ENCODE measurements at regions not wholly inside any gene's neighbourhood (a gene's known extent, or its start where the extent isn't known, plus 50 kb on each side); places are given as distances from the start of the nearest gene placed in this dataset.

DNA sequence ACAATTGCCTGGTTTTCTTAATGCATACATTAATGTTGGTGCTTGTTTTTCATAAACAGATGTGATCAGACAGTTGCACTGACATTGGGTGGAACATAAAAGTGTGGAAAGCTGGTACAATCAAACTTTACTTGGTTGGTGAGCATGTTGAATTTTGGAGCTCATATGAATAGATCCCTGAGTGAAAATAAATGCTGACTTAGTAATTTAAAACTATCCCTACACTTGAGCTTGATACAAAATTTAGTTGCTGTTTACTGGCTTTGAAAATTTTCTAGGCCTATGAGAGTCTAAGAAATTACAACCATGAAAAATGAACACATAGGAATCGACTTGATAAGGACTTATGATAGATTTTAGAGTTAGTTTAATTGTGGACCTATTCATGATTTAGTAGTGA, 551.8 kb upstream of the PABPC4L start:
- no peaks in the 10 kb centered on the region for H3K9me3 ChIP-seq (ENCODE audit: control insufficient read depth in 1 of 2, insufficient read depth in 1 of 2, low read depth in 1 of 2, low read length in 2 of 2)
- H3K4me1 ChIP-seq (ENCODE audit: control insufficient read depth in 1 of 2, insufficient read depth in 2 of 2, low read length in 2 of 2), result no peaks in the 10 kb centered on the region
- no peaks in the 10 kb centered on the region for H3K9me2 ChIP-seq (ENCODE audit: insufficient read depth)
- ATAC-seq (no peak), DNase-seq (ENCODE audit: low read depth, low spot score) (no peak)
- no peak overlapping the region for H3K4me3 ChIP-seq (replicated peaks in 1 of 2; ENCODE audit: low read depth in 1 of 2, low read length in 2 of 2)
- H3K27me3 ChIP-seq (ENCODE audit: insufficient read depth, low read length), result no peaks in the 10 kb centered on the region
- intact Hi-C loops (cut with micrococcal nuclease), result no loop called here
- no peak overlapping the region for H3K4me2 ChIP-seq (ENCODE audit: low read length)
- H3K79me2 ChIP-seq (ENCODE audit: insufficient read depth, low read length), result no peaks in the 10 kb centered on the region
- no peak overlapping the region for H3K27ac ChIP-seq (ENCODE audit: low read depth, low read length)
- H2AFZ ChIP-seq (ENCODE audit: low read depth, low read length, poor library complexity, severe bottlenecking), result no peak overlapping the region
- no TSS peak for BruUV-seq (replicated peaks)
- H3K9ac ChIP-seq (ENCODE audit: low read length), result no peak overlapping the region
- ChIA-PET CTCF (no interaction called here), POLR2A (no interaction called here), RAD21 (ENCODE audit: low non-redundant PET in 1 of 2, low total read pairs in 2 of 2, uncharacterized antibody in 2 of 2, unreplicated experiment in 2 of 2) (no interaction called here)
- H3K36me3 ChIP-seq (ENCODE audit: control insufficient read depth in 1 of 2, insufficient read depth in 2 of 2, low read length in 2 of 2), result no peaks in the 10 kb centered on the region
- no peak for TF ChIP-seq EZH2phosphoT487 (IDR thresholded peaks at IDR 0.05; ENCODE audit: borderline replicate concordance)
- TF ChIP-seq EGR1 (IDR thresholded peaks at IDR 0.05; ENCODE audit: low read depth), result no peak
- no peak for TF ChIP-seq RAD21 (IDR thresholded peaks at IDR 0.05; ENCODE audit: low read depth)
- no peak for TF ChIP-seq SIN3A (IDR thresholded peaks at IDR 0.05; ENCODE audit: low read depth)
- no peak for TF ChIP-seq SP1 (IDR thresholded peaks at IDR 0.05; ENCODE audit: low read depth)
- TF ChIP-seq YY1 (IDR thresholded peaks at IDR 0.05; ENCODE audit: extremely low read depth, insufficient replicate concordance, low read depth, low read length), result no peak
- TF ChIP-seq POLR2AphosphoS5 (IDR thresholded peaks at IDR 0.05; ENCODE audit: low read depth, low read length), result no peak
- TF ChIP-seq ZFX (IDR thresholded peaks at IDR 0.05), result no peak
- no peaks in the 10 kb centered on the region for H4K20me1 ChIP-seq (ENCODE audit: insufficient read depth)

DNA sequence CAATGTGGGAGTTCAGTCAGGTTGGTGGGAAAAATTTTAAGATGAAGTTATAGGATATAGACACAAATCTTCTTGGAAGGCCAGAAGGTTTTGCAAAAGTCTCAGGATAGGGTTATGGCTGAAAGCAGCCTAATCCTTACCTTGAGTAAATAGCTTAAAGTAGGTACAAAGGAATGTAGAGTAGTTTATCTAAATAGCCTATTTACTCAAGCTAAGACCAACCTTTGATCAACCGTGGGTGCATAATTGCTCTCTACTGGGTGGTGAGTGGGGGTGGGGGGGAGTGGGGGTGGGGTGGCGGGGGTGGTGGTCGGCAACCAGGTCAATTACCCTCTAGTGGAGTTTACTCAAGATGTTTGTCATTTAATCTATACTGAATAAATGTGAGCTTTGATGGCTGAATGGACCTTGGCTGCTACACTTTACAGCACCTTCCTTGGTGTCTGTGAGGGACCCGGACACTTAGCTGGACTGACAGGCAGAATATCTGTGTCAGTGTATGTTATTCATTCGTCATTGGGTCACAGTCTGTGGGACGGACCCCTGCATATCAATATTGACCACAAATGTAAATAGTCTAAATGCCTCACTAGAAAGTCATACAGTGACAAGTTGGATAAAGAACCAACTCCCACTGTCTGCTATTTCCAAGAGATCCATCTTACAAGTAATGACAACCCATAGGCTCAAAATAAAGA, 545.7 kb upstream of the PABPC4L start:
- intact Hi-C loops (cut with micrococcal nuclease), result no loop called here
- no peak overlapping the region for H3K4me3 ChIP-seq (replicated peaks in 1 of 2; ENCODE audit: low read depth in 1 of 2, low read length in 2 of 2)
- BruUV-seq (replicated peaks), result no TSS peak
- no peaks in the 10 kb centered on the region for H3K4me1 ChIP-seq (ENCODE audit: control insufficient read depth in 1 of 2, insufficient read depth in 2 of 2, low read length in 2 of 2)
- TF ChIP-seq CBX3 (IDR thresholded peaks at IDR 0.05; ENCODE audit: low read depth) (no peak), EGR1 (IDR thresholded peaks at IDR 0.05; ENCODE audit: low read depth) (no peak), ZNF274 (IDR thresholded peaks at IDR 0.05; ENCODE audit: low read depth, low read length) (no peak)
- H3K9me3 ChIP-seq (ENCODE audit: control insufficient read depth in 1 of 2, insufficient read depth in 1 of 2, low read depth in 1 of 2, low read length in 2 of 2), result no peaks in the 10 kb centered on the region
- no peaks in the 10 kb centered on the region for H3K79me2 ChIP-seq (ENCODE audit: insufficient read depth, low read length)
- H3K27ac ChIP-seq (ENCODE audit: low read depth, low read length), result no peak overlapping the region
- ATAC-seq, result no peak
- POLR2A ChIA-PET, result no interaction called here
- RAD21 ChIA-PET (ENCODE audit: low non-redundant PET in 1 of 2, low total read pairs in 2 of 2, uncharacterized antibody in 2 of 2, unreplicated experiment in 2 of 2), result no interaction called here
- no peak for DNase-seq (ENCODE audit: low read depth, low spot score)
- CTCF ChIA-PET, result no interaction called here
- no peaks in the 10 kb centered on the region for H4K20me1 ChIP-seq (ENCODE audit: insufficient read depth)
- H2AFZ ChIP-seq (ENCODE audit: low read depth, low read length, poor library complexity, severe bottlenecking), result no peak overlapping the region
- no peaks in the 10 kb centered on the region; the same call in 1 of the 2 replicates for H3K9me2 ChIP-seq (ENCODE audit: insufficient read depth)
- no peaks in the 10 kb centered on the region for H3K36me3 ChIP-seq (ENCODE audit: control insufficient read depth in 1 of 2, insufficient read depth in 2 of 2, low read length in 2 of 2)
- no peak overlapping the region for H3K4me2 ChIP-seq (ENCODE audit: low read length)
- H3K27me3 ChIP-seq (ENCODE audit: insufficient read depth, low read length), result no peaks in the 10 kb centered on the region
- no peak overlapping the region for H3K9ac ChIP-seq (ENCODE audit: low read length)

Measured in HCT116 (cell line).